HepG2 (cell line): ENCODE measurements at regions not wholly inside any gene's neighbourhood (a gene's known extent, or its start where the extent isn't known, plus 50 kb on each side); places are given as distances from the start of the nearest gene placed in this dataset.

Experiments used
- ATAC-seq: fragments of 200-7000 bp; cut with Tn5 transposase; 3 replicates; pipeline ENCODE4 v1.9.1; 2020; ENCODE audit warnings: mild to moderate bottlenecking, moderate library complexity
- BruUV-seq: library from RNA; stranded (reverse); fragments of 400-500 nt; replicated peaks from 2 replicates; lab custom pipeline; 2021; lab: Mats Ljungman, UMichigan
- CTCF ChIA-PET: fragments of 300-600 bp; formaldehyde crosslinking; extraction: SDS; loops from one replicate; lab custom pipeline; 2021; ENCODE audit warnings: low total read pairs, inconsistent platforms, low intra/inter-chr PET ratio; lab: Yijun Ruan, JAX
- POLR2A ChIA-PET: fragments of 350-600 bp; sonication (Branson Sonifier 250); formaldehyde crosslinking; loops from one replicate; lab custom pipeline; 2020; ENCODE audit warnings: antibody characterized with exemption, inconsistent platforms; lab: Yijun Ruan, JAX
- DNase-seq: peaks from one replicate; pipeline ENCODE4 v3.0.0-alpha.2; 2015; ENCODE audit warnings: low spot score
- FAIRE-seq: peaks from 3 replicates; lab custom pipeline; 2011; peaks lifted over from hg19 to GRCh38; lab: Jason Lieb, UNC
- H2AFZ ChIP-seq: one replicate; pipeline ENCODE4 v1.6.1; 2011; ENCODE audit warnings: low read length, inconsistent platforms
- H3K27ac ChIP-seq: fragments of 300-600 bp; 3 replicates; pipeline ENCODE4 v1.8.0; 2011; ENCODE audit warnings: mixed run types, mild to moderate bottlenecking, mixed read lengths, low read length, inconsistent platforms; ENCODE audit not compliant: insufficient read depth; ENCODE audit errors: extremely low read length
- H3K27me3 ChIP-seq, 2 experiments: fragments of 200-600 bp in 1 of 2; 2 replicates in 1 of 2; 3 replicates in 1 of 2; pipeline versions ENCODE4 v1.6.0 to v1.8.0; 2011; ENCODE audit warnings: low read length in 2 of 2, mild to moderate bottlenecking in 2 of 2, moderate library complexity in 2 of 2, inconsistent platforms in 1 of 2; ENCODE audit not compliant: insufficient read depth in 2 of 2, control insufficient read depth in 1 of 2
- H3K36me3 ChIP-seq, 2 experiments: fragments of 200-600 bp in 1 of 2; replicated peaks in 1 of 2; 2 replicates in 1 of 2; 3 replicates in 1 of 2; pipeline versions ENCODE4 v1.5.1 to v1.8.0; 2011; ENCODE audit warnings: low read length in 2 of 2, inconsistent platforms in 1 of 2; ENCODE audit not compliant: insufficient read depth in 2 of 2, control insufficient read depth in 1 of 2
- H3K4me1 ChIP-seq: 2 replicates; pipeline ENCODE4 v1.5.1; 2012; ENCODE audit warnings: low read length, inconsistent platforms; ENCODE audit not compliant: insufficient read depth
- H3K4me2 ChIP-seq: 2 replicates; pipeline ENCODE4 v1.6.0; 2011; ENCODE audit warnings: low read depth, low read length, inconsistent platforms
- H3K4me3 ChIP-seq, 3 experiments: fragments of 200-600 bp in 1 of 3; sonication (generic), shearing (Covaris generic) in 1 of 3; replicated peaks in 1 of 3; 2 replicates each; pipeline ENCODE4 v1.5.1; 2011 to 2016; ENCODE audit warnings: low read length in 3 of 3, inconsistent platforms in 2 of 3, low read depth in 2 of 3, mild to moderate bottlenecking in 2 of 3, control low read depth in 1 of 3, mixed read lengths in 1 of 3; ENCODE audit not compliant: insufficient read depth in 1 of 3
- H3K79me2 ChIP-seq: one replicate; pipeline ENCODE4 v1.6.1; 2011; ENCODE audit warnings: low read length, inconsistent platforms; ENCODE audit not compliant: insufficient read depth
- H3K9ac ChIP-seq: 2 replicates; pipeline ENCODE4 v1.6.0; 2011; ENCODE audit warnings: mild to moderate bottlenecking, low read depth, low read length, inconsistent platforms; ENCODE audit not compliant: insufficient read depth
- H3K9me3 ChIP-seq: 2 replicates; pipeline ENCODE4 v1.5.1; 2012; ENCODE audit warnings: mild to moderate bottlenecking, low read length
- H4K20me1 ChIP-seq: 2 replicates; pipeline ENCODE4 v1.6.0; 2011; ENCODE audit warnings: inconsistent platforms, mild to moderate bottlenecking, low read length, moderate library complexity; ENCODE audit not compliant: insufficient read depth
- ATAD3A ChIP-seq: sonication (generic); formaldehyde crosslinking; IDR thresholded peaks from 2 replicates; pipeline ENCODE4 v1.4.0; 2020; ENCODE audit warnings: missing genetic modification reagents
- ELK4 ChIP-seq: sonication (generic); formaldehyde crosslinking; IDR thresholded peaks from 2 replicates; pipeline ENCODE4 v1.9.0; 2021; ENCODE audit warnings: missing genetic modification reagents, borderline replicate concordance
- EP300 ChIP-seq, 3 experiments: sonication (generic) in 1 of 3; formaldehyde crosslinking in 1 of 3; IDR thresholded peaks; 2 replicates each; pipeline versions ENCODE4 v1.5.1 to v1.6.1; 2011 to 2020; ENCODE audit warnings: low read depth in 2 of 3, low read length in 2 of 3, borderline replicate concordance in 1 of 3, improper control_type of control experiment in 1 of 3, mild to moderate bottlenecking in 1 of 3, missing genetic modification reagents in 1 of 3, moderate library complexity in 1 of 3
- ESRRA ChIP-seq: sonication (generic); formaldehyde crosslinking; IDR thresholded peaks from 2 replicates; pipeline ENCODE4 v1.5.1; 2020; ENCODE audit warnings: mild to moderate bottlenecking, low read depth, missing genetic modification reagents
- EZH2 ChIP-seq: conservative IDR thresholded peaks from 2 replicates; pipeline ENCODE4 v1.6.1; 2012; ENCODE audit warnings: mild to moderate bottlenecking, low read depth, low read length, moderate library complexity
- FOXA3 ChIP-seq: IDR thresholded peaks from 2 replicates; pipeline ENCODE4 v1.6.1; 2016; ENCODE audit warnings: missing genetic modification reagents, missing compliant biosample characterization
- GZF1 ChIP-seq: sonication (generic); formaldehyde crosslinking; IDR thresholded peaks from 2 replicates; pipeline ENCODE4 v1.5.1; 2020; ENCODE audit warnings: mild to moderate bottlenecking, missing genetic modification reagents
- MTA1 ChIP-seq: sonication (generic); formaldehyde crosslinking; IDR thresholded peaks from 2 replicates; pipeline ENCODE4 v1.4.0; 2020; ENCODE audit warnings: missing genetic modification reagents, mild to moderate bottlenecking, borderline replicate concordance
- RBM22 ChIP-seq: fragments of 200-400 bp; formaldehyde crosslinking; optimal IDR thresholded peaks from 2 replicates; pipeline ENCODE3; 2017; ENCODE audit warnings: mild to moderate bottlenecking, low read length, moderate library complexity
- TARDBP ChIP-seq: sonication (generic); formaldehyde crosslinking; IDR thresholded peaks from 2 replicates; pipeline ENCODE4 v1.8.0; 2022; ENCODE audit warnings: mild to moderate bottlenecking, missing genetic modification reagents
- YEATS2 ChIP-seq: sonication (generic); formaldehyde crosslinking; IDR thresholded peaks from 2 replicates; pipeline ENCODE4 v1.4.0; 2020; ENCODE audit warnings: missing genetic modification reagents, borderline replicate concordance
- ZMYM4 ChIP-seq: sonication (generic); formaldehyde crosslinking; IDR thresholded peaks from 2 replicates; pipeline ENCODE4 v1.8.1; 2023; ENCODE audit warnings: mild to moderate bottlenecking, missing genetic modification reagents
- ZNF264 ChIP-seq: sonication (generic); formaldehyde crosslinking; IDR thresholded peaks from 2 replicates; pipeline ENCODE4 v1.4.0; 2020; ENCODE audit warnings: missing genetic modification reagents
- ZNF589 ChIP-seq: sonication (generic); formaldehyde crosslinking; conservative IDR thresholded peaks from 2 replicates; pipeline ENCODE4 v1.8.0; 2022; ENCODE audit warnings: mild to moderate bottlenecking, moderate library complexity, missing genetic modification reagents
- ZNF644 ChIP-seq: IDR thresholded peaks from 2 replicates; pipeline ENCODE4 v1.6.1; 2016; ENCODE audit warnings: low read depth
- ZNF790 ChIP-seq: sonication (generic); formaldehyde crosslinking; IDR thresholded peaks from 2 replicates; pipeline ENCODE4 v1.8.0; 2022; ENCODE audit warnings: missing genetic modification reagents, mild to moderate bottlenecking, borderline replicate concordance
- ZNF841 ChIP-seq: sonication (generic); formaldehyde crosslinking; IDR thresholded peaks from 2 replicates; pipeline ENCODE4 v1.8.1; 2023; ENCODE audit warnings: missing genetic modification reagents, borderline replicate concordance
- WGBS: methylation state at CpG from one replicate; pipeline ENCODE4 v1.1.6; 2017; ENCODE audit warnings: low lambda C conversion rate; 5-methylcytosine and 5-hydroxymethylcytosine counted together
- in situ Hi-C: cut with HindIII; loops from 2 replicates; pipeline ENCODE4 v1.10.0; 2017; ENCODE audit warnings: low pct_unique_long_range_greater_than_20kb; ENCODE audit not compliant: extremely low pct_ligation_motif_present
- intact Hi-C: fragments of 100-400 bp; cut with micrococcal nuclease; formaldehyde crosslinking; loops from one replicate; pipeline ENCODE4 v1.10.0; 2022; ENCODE audit not compliant: unreplicated experiment
- TF ChIP-seq, protein P1 (sequence below): sonication (generic); formaldehyde crosslinking; IDR thresholded peaks from 2 replicates; pipeline ENCODE4 v1.4.0; 2020; ENCODE audit warnings: missing genetic modification reagents
- TF ChIP-seq, protein P2 (sequence below): sonication (generic); formaldehyde crosslinking; IDR thresholded peaks from 2 replicates; pipeline ENCODE4 v1.8.0; 2023; ENCODE audit warnings: mild to moderate bottlenecking, missing genetic modification reagents

GRCh38 chr3:109648027-109648426, 310.7 kb upstream of the DPPA4 start:
- no peak for TF ChIP-seq ATAD3A
- TF ChIP-seq ZNF644: no peak
- no peak for TF ChIP-seq GZF1 (CRISPR knock-in tag)
- TF ChIP-seq, protein P1, sequence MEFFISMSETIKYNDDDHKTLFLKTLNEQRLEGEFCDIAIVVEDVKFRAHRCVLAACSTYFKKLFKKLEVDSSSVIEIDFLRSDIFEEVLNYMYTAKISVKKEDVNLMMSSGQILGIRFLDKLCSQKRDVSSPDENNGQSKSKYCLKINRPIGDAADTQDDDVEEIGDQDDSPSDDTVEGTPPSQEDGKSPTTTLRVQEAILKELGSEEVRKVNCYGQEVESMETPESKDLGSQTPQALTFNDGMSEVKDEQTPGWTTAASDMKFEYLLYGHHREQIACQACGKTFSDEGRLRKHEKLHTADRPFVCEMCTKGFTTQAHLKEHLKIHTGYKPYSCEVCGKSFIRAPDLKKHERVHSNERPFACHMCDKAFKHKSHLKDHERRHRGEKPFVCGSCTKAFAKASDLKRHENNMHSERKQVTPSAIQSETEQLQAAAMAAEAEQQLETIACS (CRISPR knock-in tag): no peak
- TF ChIP-seq ELK4 (CRISPR knock-in tag): no peak
- no peak for TF ChIP-seq ZMYM4 (CRISPR knock-in tag)
- TF ChIP-seq FOXA3 (CRISPR knock-in tag): no peak
- TF ChIP-seq, protein P2, sequence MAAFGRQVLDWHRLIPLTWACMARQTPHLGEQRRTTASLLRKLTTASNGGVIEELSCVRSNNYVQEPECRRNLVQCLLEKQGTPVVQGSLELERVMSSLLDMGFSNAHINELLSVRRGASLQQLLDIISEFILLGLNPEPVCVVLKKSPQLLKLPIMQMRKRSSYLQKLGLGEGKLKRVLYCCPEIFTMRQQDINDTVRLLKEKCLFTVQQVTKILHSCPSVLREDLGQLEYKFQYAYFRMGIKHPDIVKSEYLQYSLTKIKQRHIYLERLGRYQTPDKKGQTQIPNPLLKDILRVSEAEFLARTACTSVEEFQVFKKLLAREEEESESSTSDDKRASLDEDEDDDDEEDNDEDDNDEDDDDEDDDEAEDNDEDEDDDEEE (CRISPR knock-in tag): no peak
- TF ChIP-seq TARDBP (CRISPR knock-in tag): no peak
- TF ChIP-seq ZNF589 (CRISPR knock-in tag): no peak
- no peak for TF ChIP-seq EZH2
- no peak for TF ChIP-seq ZNF264 (CRISPR knock-in tag)
- TF ChIP-seq ZNF790 (CRISPR knock-in tag): no peak
- TF ChIP-seq YEATS2 (CRISPR knock-in tag): no peak
- TF ChIP-seq MTA1: no peak
- TF ChIP-seq RBM22: no peak
- no peak for TF ChIP-seq ZNF841 (CRISPR knock-in tag)
- TF ChIP-seq EP300 (IDR thresholded peaks at IDR 0.05; ENCODE audit: low read depth in 2 of 2, low read length in 2 of 2): no peak
- TF ChIP-seq EP300 (CRISPR knock-in tag; IDR thresholded peaks at IDR 0.05; ENCODE audit: borderline replicate concordance): no peak
- TF ChIP-seq ESRRA: no peak
- Histone ChIP-seq H3K4me2 (no peak overlapping the region), H3K27ac (no peak overlapping the region), H4K20me1 (no peaks in the 10 kb centered on the region), H3K36me3 (no peaks in the 10 kb centered on the region), H3K9ac (no peak overlapping the region), H3K4me1 (no peaks in the 10 kb centered on the region), H3K79me2 (no peaks in the 10 kb centered on the region), H3K27me3 (no peaks in the 10 kb centered on the region), H3K4me3 (no peak overlapping the region), H3K9me3 (no peaks in the 10 kb centered on the region), H2AFZ (no peak overlapping the region)
- intact Hi-C loops (no loop called here), in situ Hi-C loops (no loop called here)
- ATAC-seq (no peak), FAIRE-seq (no peak), DNase-seq (no peak)
- no TSS peak for BruUV-seq
- WGBS: 25% methylated on average over 6 of the region's 6 CpGs
- ChIA-PET POLR2A (no interaction called here), CTCF (no interaction called here)
